GM19463 (cell line): ENCODE measurements at regions not wholly inside any gene's neighbourhood (a gene's known extent, or its start where the extent isn't known, plus 50 kb on each side); places are given as distances from the start of the nearest gene placed in this dataset.
"Not testable (repeated sequence)": the region's sequence is repeated elsewhere in the genome, so short reads cannot be mapped to it uniquely, and the experiment has no call there.

Source experiments
- ATAC-seq: cut with Tn5 transposase; IDR thresholded peaks from one replicate; pipeline ENCODE4 v1.9.1; 2021; ENCODE audit warnings: mild to moderate bottlenecking, moderate library complexity; ENCODE audit not compliant: unreplicated experiment

DNA sequence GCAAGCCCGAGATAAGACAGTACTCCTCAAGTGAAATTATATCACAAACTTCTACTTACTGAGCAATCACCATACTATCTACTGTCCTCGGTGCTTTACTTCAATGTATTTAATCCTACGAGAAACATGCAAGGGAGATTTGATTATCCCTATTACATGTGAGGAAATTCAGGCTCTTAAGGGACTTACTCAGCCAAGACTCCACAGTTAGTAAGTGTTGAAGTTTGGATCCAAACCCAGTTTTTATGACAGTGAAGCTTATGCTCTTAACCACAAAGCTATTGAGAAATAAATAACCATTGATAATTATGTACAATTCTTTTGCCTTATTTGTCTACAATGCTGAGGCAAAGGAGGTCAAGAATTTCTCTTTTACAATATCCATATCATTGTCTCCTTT, 672.9 kb upstream of the ACVR2A start:
- ATAC-seq = no peak

DNA sequence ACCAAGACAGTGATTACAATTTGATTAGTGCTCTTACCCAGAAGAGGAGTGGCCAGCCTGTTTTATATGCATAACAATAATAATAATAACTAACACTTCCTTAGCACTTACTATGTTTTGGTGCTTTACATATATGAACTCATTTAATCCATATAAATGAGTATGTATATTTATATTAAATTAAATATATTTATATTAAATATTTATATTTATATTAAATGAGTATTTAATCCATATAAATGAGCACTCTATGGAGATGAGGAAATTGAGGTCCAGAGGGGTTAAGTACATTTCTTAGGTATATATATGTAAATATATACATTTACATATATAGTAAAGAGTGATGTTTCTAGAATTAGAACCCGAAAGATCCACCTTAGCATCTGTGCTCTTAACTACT, 673.9 kb upstream of the ACVR2A start:
- no peak for ATAC-seq

DNA sequence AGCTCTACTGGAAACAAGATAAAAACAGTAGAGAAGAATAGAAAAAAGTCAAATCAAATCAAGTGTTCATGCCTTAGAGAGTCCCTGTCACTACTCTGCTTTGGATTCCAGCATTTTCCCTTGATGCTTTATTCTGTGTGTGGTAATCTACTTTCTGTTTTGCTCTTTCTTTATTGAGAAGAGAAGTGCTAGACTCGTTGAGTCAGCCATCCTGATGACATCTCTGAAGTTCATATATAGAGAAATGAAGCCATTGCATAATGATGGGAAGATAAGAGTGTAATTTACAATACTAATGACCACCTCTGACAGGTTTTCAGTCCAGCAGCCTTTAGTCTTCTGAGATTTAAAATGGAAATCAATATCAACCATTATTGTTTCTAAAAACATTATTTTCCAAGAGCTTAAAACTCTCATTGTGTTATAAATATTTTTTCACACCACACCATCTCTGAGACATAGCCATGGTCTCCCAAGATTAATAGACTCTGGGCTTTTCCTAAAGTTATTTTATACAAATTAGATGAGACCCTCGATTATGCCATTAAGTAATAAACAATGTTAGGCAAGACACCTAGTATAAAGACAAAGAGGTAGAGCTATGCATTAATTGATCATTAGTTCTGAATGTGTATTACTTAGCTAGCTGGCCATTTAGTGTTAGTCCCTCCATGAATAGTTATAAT, 679.0 kb upstream of the ACVR2A start:
- no peak for ATAC-seq

DNA sequence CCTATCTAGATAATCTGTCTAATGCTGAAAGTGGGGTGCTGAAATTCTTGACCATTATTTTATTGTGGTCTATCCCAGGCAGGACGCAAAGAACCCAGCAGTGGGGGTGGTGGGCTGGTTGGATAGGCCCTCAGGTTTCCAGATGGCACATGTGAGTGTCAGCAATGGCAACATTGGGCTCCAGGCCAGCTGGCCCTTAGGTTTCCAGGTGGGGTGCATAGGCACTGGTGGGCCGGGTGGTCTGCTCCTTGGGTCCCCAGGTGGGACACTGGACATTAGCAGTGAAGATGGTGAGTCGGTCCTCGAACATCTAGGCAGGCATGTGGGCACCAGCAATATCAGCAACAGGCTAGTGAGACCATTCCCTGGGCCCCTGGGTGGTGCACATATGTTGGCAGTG, 680.3 kb upstream of the ACVR2A start:
- ATAC-seq = no peak

DNA sequence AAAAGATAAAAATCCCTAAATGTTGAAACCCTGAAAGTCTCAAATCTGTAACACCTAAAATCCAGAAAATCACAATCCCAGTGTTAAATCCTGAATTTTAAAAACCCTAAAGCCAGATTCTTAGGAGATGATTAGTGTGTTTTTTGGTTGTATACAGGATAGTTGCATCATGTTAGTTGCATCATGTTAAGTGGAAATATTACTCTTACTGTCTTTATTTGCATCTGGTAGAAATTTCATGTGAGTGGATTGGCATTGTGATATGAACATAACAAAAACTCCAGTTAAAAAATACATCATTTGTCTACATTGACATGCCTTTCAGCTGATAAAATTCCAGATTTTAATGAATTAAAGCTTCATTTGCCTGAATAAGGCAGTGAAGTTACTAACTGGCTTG, 683.1 kb upstream of the ACVR2A start:
- ATAC-seq = no peak

DNA sequence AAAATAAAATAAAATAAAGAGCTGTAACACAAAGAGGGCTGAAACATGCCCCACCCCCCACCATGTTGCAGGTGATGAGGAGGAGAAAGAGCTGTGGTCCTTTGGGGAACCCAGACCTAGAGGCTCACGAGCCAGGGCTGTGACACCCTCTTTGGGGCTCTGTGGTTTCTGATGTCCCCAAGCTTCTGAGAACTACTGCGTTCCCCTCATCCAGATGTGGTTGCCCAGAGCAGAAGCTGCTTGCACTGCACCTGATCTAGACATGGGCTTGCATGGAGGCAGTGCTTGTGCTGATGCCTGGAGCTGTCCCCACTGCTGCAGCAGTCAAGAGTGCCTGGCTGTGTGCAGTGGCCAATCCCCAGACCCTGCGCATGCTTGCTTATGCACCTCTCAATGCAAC, 687.9 kb upstream of the ACVR2A start:
- no peak for ATAC-seq

DNA sequence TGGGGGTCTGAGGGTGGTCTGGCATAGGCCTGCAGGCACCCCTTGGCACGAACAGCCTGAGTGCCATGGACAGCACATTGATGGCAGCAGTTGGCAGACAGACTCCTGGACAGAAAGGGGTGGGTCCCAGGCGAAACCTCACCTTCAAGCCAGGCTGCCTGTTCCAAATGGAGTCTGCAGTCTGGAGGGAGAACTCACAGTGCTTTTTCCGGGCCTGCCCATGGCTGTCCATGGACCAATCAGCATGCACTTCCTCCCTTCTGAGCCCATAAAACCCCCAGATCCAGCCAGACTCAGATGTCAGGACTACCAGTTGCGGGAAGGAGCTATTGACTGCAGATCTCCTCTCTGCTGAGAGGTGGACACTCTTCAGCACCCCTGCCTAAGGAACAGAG, 694.6 kb upstream of the ACVR2A start:
- no peak for ATAC-seq

DNA sequence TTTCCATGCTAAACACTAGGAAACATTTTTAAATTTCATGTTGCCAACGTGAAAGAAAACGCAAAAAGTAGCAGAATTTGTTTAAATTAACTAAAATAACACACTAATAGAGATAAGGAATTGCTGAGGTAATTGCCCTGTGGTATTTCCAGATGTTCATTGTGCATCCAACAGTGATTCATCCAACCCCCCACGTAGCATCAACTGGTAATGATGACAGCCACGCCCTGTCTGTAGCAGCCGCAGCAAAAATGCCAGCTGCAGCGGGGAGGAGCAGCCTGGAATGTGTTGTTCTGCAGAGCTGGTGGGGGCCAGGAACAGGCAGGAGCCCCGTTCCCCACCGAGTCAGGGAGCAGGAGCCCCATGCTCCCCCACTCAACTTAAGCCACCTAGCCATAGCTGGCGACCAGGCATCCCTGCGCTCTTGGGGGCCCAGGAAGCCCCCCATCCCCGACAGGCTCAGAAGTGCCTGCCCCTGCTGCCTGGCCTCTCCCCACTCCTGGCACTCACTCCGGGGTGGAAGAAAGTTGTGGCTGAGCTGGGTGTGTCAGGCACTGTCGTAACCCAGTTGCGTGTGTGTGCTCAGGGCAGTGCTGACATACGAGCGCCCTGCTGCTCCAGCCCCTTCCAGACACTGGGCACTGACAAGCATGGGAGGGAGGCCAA, 695.1 kb upstream of the ACVR2A start:
- no peak for ATAC-seq

DNA sequence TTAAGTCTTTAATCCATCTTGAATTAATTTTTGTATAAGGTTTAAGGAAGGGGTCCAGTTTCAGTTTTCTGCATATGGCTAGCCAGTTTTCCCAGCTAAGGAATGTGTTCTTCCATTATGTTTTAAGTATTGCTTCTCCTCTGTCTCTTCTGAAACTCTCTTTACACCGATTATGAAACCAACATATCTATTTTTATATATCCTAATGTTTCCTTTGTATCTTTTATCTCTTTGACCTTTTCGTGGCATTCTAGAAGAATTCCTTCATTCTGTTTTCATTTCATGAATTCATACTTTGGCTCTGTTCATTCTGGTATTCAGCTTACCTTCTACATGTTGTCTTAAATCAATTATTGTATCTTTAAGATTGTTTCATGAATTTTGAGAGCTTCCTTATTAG, 697.0 kb upstream of the ACVR2A start:
- ATAC-seq = no peak

DNA sequence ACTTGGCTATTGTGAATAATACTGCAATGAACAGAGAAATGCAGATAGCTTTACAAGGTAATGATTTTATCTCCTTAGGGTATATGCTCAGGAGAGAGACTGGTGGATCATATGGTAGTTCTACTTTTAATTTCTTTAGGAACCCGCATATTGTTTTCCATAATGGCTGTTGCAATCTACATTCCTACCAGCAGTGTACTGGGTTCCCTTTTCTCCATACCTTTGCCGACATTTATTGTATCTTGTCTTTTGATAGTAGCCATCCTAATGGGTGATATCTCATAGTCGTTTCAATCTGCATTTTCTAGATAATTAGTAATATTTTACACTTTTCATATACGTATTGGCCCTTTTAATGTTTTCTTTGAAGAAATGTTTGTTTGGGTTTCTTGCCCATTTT, 702.9 kb upstream of the ACVR2A start:
- ATAC-seq = no peak

DNA sequence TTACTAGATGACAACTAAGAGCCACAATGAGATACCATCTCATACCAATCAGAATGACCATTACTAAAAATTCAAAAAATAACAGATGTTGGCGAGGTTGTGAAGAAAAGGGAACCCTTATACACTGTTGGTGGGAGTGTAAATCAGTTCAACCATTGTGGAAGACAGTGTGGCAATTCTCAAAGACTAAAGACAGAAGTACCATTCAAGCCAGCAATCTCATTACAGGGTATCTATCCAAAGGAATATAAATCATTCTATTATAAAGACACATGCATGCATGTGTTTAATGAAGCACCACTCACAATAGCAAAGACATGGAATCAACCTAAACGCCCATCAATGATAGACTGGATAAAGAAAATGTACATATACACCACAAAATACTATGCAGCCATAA, 705.1 kb upstream of the ACVR2A start:
- not testable (repeated sequence) for ATAC-seq

DNA sequence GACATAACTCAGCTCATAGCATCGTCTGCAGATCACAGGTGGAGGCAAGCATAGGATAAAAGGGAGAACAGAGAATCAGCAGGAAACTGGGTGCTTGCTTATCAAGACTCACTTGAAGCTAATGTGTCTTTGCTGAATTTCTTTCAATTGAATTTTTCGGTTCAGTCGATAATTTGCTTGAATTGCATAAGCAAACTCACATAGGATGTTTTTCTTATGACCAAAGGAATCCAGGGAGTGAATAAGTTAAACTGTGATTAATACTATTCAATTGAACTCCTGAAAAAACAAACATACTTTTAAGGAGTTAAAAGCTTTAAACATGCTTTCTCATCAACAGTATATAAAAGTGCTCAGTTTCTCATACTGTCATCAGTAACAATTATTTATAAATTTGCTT, 707.1 kb upstream of the ACVR2A start:
- no peak for ATAC-seq

DNA sequence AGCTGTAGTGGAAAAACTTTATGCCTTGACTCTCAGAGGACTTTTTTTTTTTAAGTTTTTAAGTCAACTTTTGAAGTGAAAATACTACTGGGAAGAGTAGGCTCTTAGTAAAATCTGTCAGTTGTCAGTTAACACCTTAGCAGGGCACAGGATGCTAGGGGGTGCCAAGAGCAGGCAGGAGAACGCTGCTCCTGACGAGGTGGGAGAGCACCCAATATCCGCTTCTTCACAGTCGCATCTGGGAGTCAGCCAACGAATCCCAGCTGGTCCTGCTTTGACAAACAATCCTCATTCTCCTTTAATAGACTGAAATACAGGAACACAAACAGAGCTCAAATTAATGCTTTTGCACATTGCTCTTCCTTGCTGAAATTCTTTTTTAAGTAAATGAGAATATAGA, 709.5 kb upstream of the ACVR2A start:
- ATAC-seq = no peak

DNA sequence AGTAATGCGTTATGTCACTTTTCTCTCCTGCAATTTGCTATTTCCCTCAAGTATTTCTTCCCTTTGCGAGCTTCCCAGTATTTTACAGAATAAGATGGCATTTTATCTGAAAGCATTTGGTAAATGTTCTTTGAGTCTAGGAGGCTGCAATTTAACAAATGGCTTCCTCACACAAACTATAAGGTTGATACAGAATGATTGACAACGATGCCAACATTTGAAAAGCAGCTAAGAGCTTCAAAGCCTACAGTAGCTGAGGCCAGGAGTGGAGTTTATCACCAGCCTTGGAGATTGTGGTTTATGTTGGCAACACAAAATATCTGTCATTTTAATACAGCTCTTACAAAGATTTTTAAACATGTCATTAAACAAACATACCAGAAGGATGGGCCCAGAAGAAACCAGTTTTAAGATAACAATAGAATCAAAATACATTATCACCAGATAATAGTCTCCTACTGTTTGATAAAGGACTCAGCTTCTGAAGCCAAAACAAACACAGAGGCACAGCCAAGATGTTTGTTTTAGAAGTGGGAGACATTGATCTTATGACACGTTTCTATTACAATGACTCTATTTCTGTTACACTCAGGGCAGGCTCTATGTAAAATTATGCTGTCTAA, 711.4 kb upstream of the ACVR2A start:
- ATAC-seq = no peak

DNA sequence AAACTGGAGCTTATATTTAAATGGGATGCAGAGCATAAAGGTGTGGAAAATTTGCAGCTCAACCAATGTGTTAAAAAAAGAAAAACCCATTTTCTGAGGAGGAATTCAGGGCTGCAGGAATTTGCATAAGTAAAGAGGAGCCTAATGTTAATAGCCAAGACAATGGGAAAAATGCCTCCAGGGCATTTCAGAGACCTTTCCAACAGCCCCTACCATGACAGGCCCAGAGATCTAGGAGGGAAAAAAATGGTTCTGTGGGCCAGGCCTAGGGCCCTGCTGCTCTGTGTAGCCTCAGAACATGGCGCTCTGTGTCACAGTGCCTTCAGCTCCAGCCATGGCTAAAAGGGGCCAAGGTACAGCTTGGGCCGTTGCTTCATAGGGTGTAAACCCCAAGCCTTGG, 719.7 kb upstream of the ACVR2A start:
- ATAC-seq = no peak

DNA sequence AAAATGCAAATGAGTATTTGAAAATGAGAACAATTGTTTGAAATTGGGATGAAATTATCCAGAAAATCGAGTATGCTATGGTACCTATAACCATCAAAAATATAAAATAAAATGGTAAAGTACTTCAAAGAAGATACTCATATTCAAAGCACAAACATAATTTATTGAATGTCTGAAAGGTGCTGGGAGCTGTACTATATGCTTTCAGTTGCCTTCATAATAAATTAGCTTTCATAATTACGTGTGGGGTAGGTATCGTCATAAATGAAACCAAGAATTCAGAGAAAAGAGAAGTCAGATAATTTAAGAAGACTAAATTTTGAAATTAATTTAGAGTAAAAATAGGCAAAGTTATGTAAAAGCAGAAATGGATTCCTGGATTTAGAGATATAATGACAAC, 721.9 kb upstream of the ACVR2A start:
- ATAC-seq = no peak

DNA sequence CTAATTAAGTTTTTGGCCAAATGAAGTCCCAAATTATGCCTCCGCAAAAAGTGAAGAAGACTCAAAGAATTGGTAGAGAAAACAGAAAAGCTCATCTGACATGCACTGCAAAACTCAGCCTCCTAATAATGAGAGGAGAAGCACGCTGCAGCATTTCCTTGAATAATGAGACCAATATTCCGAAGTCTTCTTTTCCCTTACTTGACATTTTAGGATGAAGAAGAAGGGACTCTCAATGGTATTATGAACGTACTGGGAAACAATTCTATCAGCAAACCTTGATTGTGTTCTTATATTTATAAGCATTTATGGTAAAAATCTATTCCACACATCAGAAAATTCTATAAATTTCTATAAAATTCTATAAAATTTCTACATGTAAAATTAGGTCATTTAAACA, 733.9 kb upstream of the ACVR2A start:
- no peak for ATAC-seq

DNA sequence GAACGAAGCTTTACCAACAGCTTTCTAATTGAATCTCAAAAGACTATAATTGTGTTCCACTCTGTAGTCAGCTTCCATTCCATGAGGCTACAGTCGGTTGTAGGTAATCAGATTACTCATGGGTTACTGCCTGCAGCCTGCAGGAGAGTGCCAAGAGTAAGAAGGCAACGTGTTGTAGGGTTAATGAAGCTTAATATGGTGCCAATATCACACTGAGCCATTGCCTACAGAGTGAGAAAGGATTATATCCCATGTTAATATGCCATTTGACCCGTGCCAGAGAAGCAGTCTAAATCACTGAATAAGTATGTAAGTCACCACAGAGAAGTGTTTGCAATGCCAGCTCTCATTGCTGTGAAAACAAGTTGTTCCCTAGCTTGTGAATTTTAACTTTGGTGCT, 734.5 kb upstream of the ACVR2A start:
- ATAC-seq = no peak

DNA sequence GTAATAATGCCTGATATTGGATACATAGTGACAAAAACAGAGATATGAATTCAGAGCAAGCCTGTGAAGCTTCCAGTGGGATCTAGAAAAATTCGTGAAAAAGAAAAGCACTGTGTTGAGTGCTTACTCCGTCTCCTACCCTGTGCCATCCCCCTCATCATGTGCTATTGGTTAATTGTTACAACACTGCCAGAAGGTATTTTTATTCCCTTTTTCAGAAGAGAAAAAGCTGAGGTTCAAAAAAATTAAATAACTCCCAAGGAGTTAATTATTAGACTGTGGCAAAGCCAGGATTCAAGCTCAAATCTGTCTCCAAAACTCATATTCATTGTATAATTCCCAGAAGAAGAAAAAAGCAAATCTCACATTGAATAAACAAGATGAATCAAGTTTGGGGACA, 735.5 kb upstream of the ACVR2A start:
- ATAC-seq = no peak

DNA sequence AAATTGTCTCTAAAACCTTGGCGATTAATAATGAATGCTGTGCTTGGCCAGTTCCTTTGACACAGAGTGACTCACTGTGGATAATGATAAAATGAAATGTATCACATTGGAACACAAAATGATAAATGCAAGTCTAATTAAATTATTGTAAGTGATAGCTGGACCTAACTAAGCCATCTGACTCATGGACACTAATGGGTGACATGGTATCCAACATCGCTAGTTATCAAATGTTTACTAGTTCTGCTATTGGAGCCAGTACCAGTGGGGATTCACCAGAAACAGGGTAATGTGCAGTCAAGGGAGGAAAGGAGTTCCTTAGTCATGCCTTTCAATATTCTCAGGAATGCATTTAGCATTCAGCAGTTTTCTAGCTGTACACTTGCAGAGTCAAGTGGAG, 736.3 kb upstream of the ACVR2A start:
- ATAC-seq = no peak

DNA sequence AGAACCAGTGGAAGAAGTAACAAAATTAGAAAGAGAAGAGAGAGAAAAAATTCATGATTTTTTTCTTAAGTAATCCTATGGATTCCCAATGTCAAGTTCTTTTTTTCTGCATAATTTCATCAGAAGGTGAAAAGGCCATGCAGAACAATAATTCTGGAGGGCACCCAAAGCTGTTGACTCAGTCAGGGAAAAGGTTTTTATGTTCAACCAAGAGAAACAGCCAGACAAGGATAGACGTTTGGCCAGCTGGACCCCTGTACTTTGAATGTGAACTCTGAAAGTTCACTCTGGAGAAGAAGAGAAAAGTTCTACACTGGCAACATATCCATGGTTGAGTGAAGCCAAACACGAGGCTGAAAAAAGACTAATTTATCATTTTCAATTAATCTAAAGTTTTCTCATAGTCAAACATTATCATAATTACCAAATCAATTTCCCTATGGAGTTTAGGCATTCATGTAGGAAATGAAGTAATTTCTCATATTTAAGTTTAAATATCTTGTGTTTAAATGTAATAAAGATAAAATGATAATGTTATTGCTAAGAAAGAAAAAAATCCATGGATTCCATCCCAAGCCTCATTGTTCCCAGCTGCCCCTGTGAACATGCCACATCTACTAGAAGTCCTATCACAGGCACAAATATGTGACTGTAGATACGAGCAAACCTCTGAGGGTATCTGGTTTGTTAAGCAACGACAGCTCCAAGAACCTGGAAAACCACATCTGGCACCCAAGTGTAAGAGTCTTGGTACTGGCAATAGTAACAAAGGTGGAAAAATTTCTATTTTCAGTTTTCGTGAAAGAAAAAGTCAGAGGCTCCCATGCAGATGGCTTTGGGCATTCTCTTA, 742.7 kb upstream of the ACVR2A start:
- no peak for ATAC-seq
